ENCODE measurements at regions not wholly inside any gene's neighbourhood (a gene's known extent, or its start where the extent isn't known, plus 50 kb on each side); places are given as distances from the start of the nearest gene placed in this dataset.
A peak's percentile ranks its signal among the peaks of the same experiment; 100 is the strongest.

GRCh38 chr2:15765686-15766302, 174.1 kb downstream of the DDX1 start:
- DNase-seq (ENCODE audit: low spot score): no peak

- DNase-seq (ENCODE audit: low spot score): peak; percentile 81
Measured at GRCh38 chr2:15766303-15766861, 174.0 kb upstream of the MYCN start.

- DNase-seq (ENCODE audit: low spot score): no peak
Measured at GRCh38 chr2:15766911-15767597, 173.3 kb upstream of the MYCN start.

GRCh38 chr2:15767679-15768078, 172.7 kb upstream of the MYCN start:
- no peak for DNase-seq (ENCODE audit: low spot score)

- DNase-seq (ENCODE audit: low spot score): no peak
Measured at GRCh38 chr2:15768142-15768541, 172.2 kb upstream of the MYCN start.

- no peak for DNase-seq (ENCODE audit: low spot score)
Measured at GRCh38 chr2:15768615-15769014, 171.7 kb upstream of the MYCN start.

- no peak for DNase-seq (ENCODE audit: low spot score)
Measured at GRCh38 chr2:15769235-15769634, 171.1 kb upstream of the MYCN start.

GRCh38 chr2:15769676-15770547, 170.4 kb upstream of the MYCN start:
- DNase-seq (ENCODE audit: low spot score): no peak

- no peak for DNase-seq (ENCODE audit: low spot score)
Measured at GRCh38 chr2:15770606-15771005, 169.7 kb upstream of the MYCN start.

GRCh38 chr2:15771124-15771523, 169.2 kb upstream of the MYCN start:
- no peak for DNase-seq (ENCODE audit: low spot score)

GRCh38 chr2:15772086-15772595, 168.2 kb upstream of the MYCN start:
- DNase-seq (ENCODE audit: low spot score): no peak

GRCh38 chr2:15772681-15773080, 167.7 kb upstream of the MYCN start:
- DNase-seq (ENCODE audit: low spot score): no peak

- no peak for DNase-seq (ENCODE audit: low spot score)
Measured at GRCh38 chr2:15773204-15773603, 167.1 kb upstream of the MYCN start.

- DNase-seq (ENCODE audit: low spot score): no peak
Measured at GRCh38 chr2:15773846-15774245, 166.5 kb upstream of the MYCN start.

GRCh38 chr2:15775753-15776628, 164.4 kb upstream of the MYCN start:
- DNase-seq (ENCODE audit: low spot score): no peak

- DNase-seq (ENCODE audit: low spot score): peak; percentile 73
Measured at GRCh38 chr2:15776629-15776919, 163.8 kb upstream of the MYCN start.

- no peak for DNase-seq (ENCODE audit: low spot score)
Measured at GRCh38 chr2:15776992-15777702, 163.2 kb upstream of the MYCN start.

- DNase-seq (ENCODE audit: low spot score): no peak
Measured at GRCh38 chr2:15777795-15778371, 162.5 kb upstream of the MYCN start.

GRCh38 chr2:15778529-15779219, 161.7 kb upstream of the MYCN start:
- DNase-seq (ENCODE audit: low spot score): no peak
